ENCODE measurements at regions not wholly inside any gene's neighbourhood (a gene's known extent, or its start where the extent isn't known, plus 50 kb on each side); places are given as distances from the start of the nearest gene placed in this dataset.

GRCh38 chr4:4689694-4690440 is 148.0 kb upstream of the STX18 start:
- WGBS, 2 donors, result 92 to 94% methylated on average over 8 of the region's 8 CpGs

GRCh38 chr4:4687935-4688727 is 146.3 kb upstream of the STX18 start:
- DNase-seq, result no peak
- H3K27me3 ChIP-seq (ENCODE audit: control insufficient read depth in 1 of 2, insufficient read depth in 2 of 2, low read length in 1 of 2), result no peaks in the 10 kb centered on the region
- no peak overlapping the region for H3K4me3 ChIP-seq (ENCODE audit: low read length in 2 of 2)
- H3K27ac ChIP-seq (ENCODE audit: low read depth in 1 of 2, low read length in 2 of 2), result no peak overlapping the region
- ATAC-seq (ENCODE audit: low FRiP score), result no peak
- no peaks in the 10 kb centered on the region for H3K9me3 ChIP-seq (ENCODE audit: control insufficient read depth, low read length)
- no peaks in the 10 kb centered on the region for H3K36me3 ChIP-seq (ENCODE audit: control insufficient read depth in 1 of 2, insufficient read depth in 2 of 2, low read length in 1 of 2)
- intact Hi-C loops (cut with DNase I), result no loop called here
- WGBS, 2 donors, result 66 to 68% methylated on average over 17 of the region's 17 CpGs
- H3K4me1 ChIP-seq (ENCODE audit: control insufficient read depth in 1 of 2, insufficient read depth in 2 of 2, low read length in 2 of 2), result no peaks in the 10 kb centered on the region

More at GRCh38 chr4:4689694-4690440, 148.0 kb upstream of the STX18 start:
- no peaks in the 10 kb centered on the region for H3K27me3 ChIP-seq (ENCODE audit: control insufficient read depth in 1 of 2, insufficient read depth in 2 of 2, low read length in 1 of 2)
- no peaks in the 10 kb centered on the region for H3K4me1 ChIP-seq (ENCODE audit: control insufficient read depth in 1 of 2, insufficient read depth in 2 of 2, low read length in 2 of 2)
- intact Hi-C loops (cut with DNase I), result no loop called here
- DNase-seq (no peak), ATAC-seq (ENCODE audit: low FRiP score) (no peak)
- H3K4me3 ChIP-seq (ENCODE audit: low read length in 2 of 2), result no peak overlapping the region
- no peak overlapping the region for H3K27ac ChIP-seq (ENCODE audit: low read depth in 1 of 2, low read length in 2 of 2)
- no peaks in the 10 kb centered on the region for H3K36me3 ChIP-seq (ENCODE audit: control insufficient read depth in 1 of 2, insufficient read depth in 2 of 2, low read length in 1 of 2)
- H3K9me3 ChIP-seq (ENCODE audit: control insufficient read depth, low read length), result no peaks in the 10 kb centered on the region

- ATAC-seq (ENCODE audit: low FRiP score) (no peak), DNase-seq (no peak)
- H3K27ac ChIP-seq (ENCODE audit: low read depth in 1 of 2, low read length in 2 of 2), result no peak overlapping the region
- WGBS, 2 donors, result 94 to 96% methylated on average over 4 of the region's 4 CpGs
- H3K36me3 ChIP-seq (ENCODE audit: control insufficient read depth in 1 of 2, insufficient read depth in 2 of 2, low read length in 1 of 2), result no peaks in the 10 kb centered on the region
- intact Hi-C loops (cut with DNase I), result no loop called here
- no peaks in the 10 kb centered on the region for H3K27me3 ChIP-seq (ENCODE audit: control insufficient read depth in 1 of 2, insufficient read depth in 2 of 2, low read length in 1 of 2)
- no peaks in the 10 kb centered on the region for H3K4me1 ChIP-seq (ENCODE audit: control insufficient read depth in 1 of 2, insufficient read depth in 2 of 2, low read length in 2 of 2)
- H3K4me3 ChIP-seq (ENCODE audit: low read length in 2 of 2), result no peak overlapping the region
- no peaks in the 10 kb centered on the region for H3K9me3 ChIP-seq (ENCODE audit: control insufficient read depth, low read length)
Measured at GRCh38 chr4:4687100-4687499, 145.3 kb upstream of the STX18 start.

GRCh38 chr4:4685810-4686795 is 144.3 kb upstream of the STX18 start:
- no peak overlapping the region for H3K4me3 ChIP-seq (ENCODE audit: low read length in 2 of 2)
- H3K9me3 ChIP-seq (ENCODE audit: control insufficient read depth, low read length), result no peaks in the 10 kb centered on the region
- H3K27me3 ChIP-seq (ENCODE audit: control insufficient read depth in 1 of 2, insufficient read depth in 2 of 2, low read length in 1 of 2), result no peaks in the 10 kb centered on the region
- no peaks in the 10 kb centered on the region for H3K4me1 ChIP-seq (ENCODE audit: control insufficient read depth in 1 of 2, insufficient read depth in 2 of 2, low read length in 2 of 2)
- intact Hi-C loops (cut with DNase I), result no loop called here
- no peak for ATAC-seq (ENCODE audit: low FRiP score)
- WGBS, 2 donors, result 71 to 74% methylated on average over 10 of the region's 10 CpGs
- DNase-seq, result no peak
- H3K27ac ChIP-seq (ENCODE audit: low read depth in 1 of 2, low read length in 2 of 2), result no peak overlapping the region
- H3K36me3 ChIP-seq (ENCODE audit: control insufficient read depth in 1 of 2, insufficient read depth in 2 of 2, low read length in 1 of 2), result no peaks in the 10 kb centered on the region

- WGBS, 2 donors, result 92 to 93% methylated on average over 4 of the region's 4 CpGs
- Histone ChIP-seq H3K27ac (ENCODE audit: low read depth in 1 of 2, low read length in 2 of 2) (no peak overlapping the region), H3K27me3 (ENCODE audit: control insufficient read depth in 1 of 2, insufficient read depth in 2 of 2, low read length in 1 of 2) (no peaks in the 10 kb centered on the region)
Measured at GRCh38 chr4:4681653-4682052, 139.8 kb upstream of the STX18 start.

GRCh38 chr4:4680758-4681157 is 138.9 kb upstream of the STX18 start:
- ATAC-seq (ENCODE audit: low FRiP score), result no peak
- WGBS, 2 donors, result 94 to 97% methylated on average over 2 of the region's 2 CpGs

More at GRCh38 chr4:4681653-4682052, 139.8 kb upstream of the STX18 start:
- Histone ChIP-seq H3K36me3 (ENCODE audit: control insufficient read depth in 1 of 2, insufficient read depth in 2 of 2, low read length in 1 of 2) (no peaks in the 10 kb centered on the region), H3K9me3 (ENCODE audit: control insufficient read depth, low read length) (no peaks in the 10 kb centered on the region), H3K4me1 (ENCODE audit: control insufficient read depth in 1 of 2, insufficient read depth in 2 of 2, low read length in 2 of 2) (peaks cover 0 to 2% of the 10 kb centered on the region in 2 donors), H3K4me3 (ENCODE audit: low read length in 2 of 2) (no peak overlapping the region)
- DNase-seq (no peak), ATAC-seq (ENCODE audit: low FRiP score) (no peak)
- intact Hi-C loops (cut with DNase I), result no loop called here

GRCh38 chr4:4680243-4680642 is 138.4 kb upstream of the STX18 start:
- Histone ChIP-seq H3K4me1 (ENCODE audit: control insufficient read depth in 1 of 2, insufficient read depth in 2 of 2, low read length in 2 of 2) (peaks cover 0 to 2% of the 10 kb centered on the region in 2 donors), H3K36me3 (ENCODE audit: control insufficient read depth in 1 of 2, insufficient read depth in 2 of 2, low read length in 1 of 2) (no peaks in the 10 kb centered on the region), H3K9me3 (ENCODE audit: control insufficient read depth, low read length) (no peaks in the 10 kb centered on the region), H3K27me3 (ENCODE audit: control insufficient read depth in 1 of 2, insufficient read depth in 2 of 2, low read length in 1 of 2) (no peaks in the 10 kb centered on the region), H3K27ac (ENCODE audit: low read depth in 1 of 2, low read length in 2 of 2) (no peak overlapping the region), H3K4me3 (ENCODE audit: low read length in 2 of 2) (no peak overlapping the region)
- no peak for ATAC-seq (ENCODE audit: low FRiP score)
- DNase-seq, result no peak
- intact Hi-C loops (cut with DNase I), result no loop called here
- WGBS, 2 donors, result 99% methylated on average over 4 of the region's 4 CpGs

More at GRCh38 chr4:4680758-4681157, 138.9 kb upstream of the STX18 start:
- H3K9me3 ChIP-seq (ENCODE audit: control insufficient read depth, low read length), result no peaks in the 10 kb centered on the region
- H3K27me3 ChIP-seq (ENCODE audit: control insufficient read depth in 1 of 2, insufficient read depth in 2 of 2, low read length in 1 of 2), result no peaks in the 10 kb centered on the region
- no peaks in the 10 kb centered on the region for H3K36me3 ChIP-seq (ENCODE audit: control insufficient read depth in 1 of 2, insufficient read depth in 2 of 2, low read length in 1 of 2)
- H3K4me3 ChIP-seq (ENCODE audit: low read length in 2 of 2), result no peak overlapping the region
- no peak for DNase-seq
- peaks cover 0 to 2% of the 10 kb centered on the region in 2 donors for H3K4me1 ChIP-seq (ENCODE audit: control insufficient read depth in 1 of 2, insufficient read depth in 2 of 2, low read length in 2 of 2)
- intact Hi-C loops (cut with DNase I), result no loop called here
- no peak overlapping the region for H3K27ac ChIP-seq (ENCODE audit: low read depth in 1 of 2, low read length in 2 of 2)
